Hippocampal formation (tissue), 2 donors: ENCODE measurements at regions not wholly inside any gene's neighbourhood (a gene's known extent, or its start where the extent isn't known, plus 50 kb on each side); places are given as distances from the start of the nearest gene placed in this dataset.

ENCODE experiments used
- DNase-seq, 2 donors: peaks; one replicate each; lab custom pipeline; 2025; lab: John Stamatoyannopoulos, UW

DNA sequence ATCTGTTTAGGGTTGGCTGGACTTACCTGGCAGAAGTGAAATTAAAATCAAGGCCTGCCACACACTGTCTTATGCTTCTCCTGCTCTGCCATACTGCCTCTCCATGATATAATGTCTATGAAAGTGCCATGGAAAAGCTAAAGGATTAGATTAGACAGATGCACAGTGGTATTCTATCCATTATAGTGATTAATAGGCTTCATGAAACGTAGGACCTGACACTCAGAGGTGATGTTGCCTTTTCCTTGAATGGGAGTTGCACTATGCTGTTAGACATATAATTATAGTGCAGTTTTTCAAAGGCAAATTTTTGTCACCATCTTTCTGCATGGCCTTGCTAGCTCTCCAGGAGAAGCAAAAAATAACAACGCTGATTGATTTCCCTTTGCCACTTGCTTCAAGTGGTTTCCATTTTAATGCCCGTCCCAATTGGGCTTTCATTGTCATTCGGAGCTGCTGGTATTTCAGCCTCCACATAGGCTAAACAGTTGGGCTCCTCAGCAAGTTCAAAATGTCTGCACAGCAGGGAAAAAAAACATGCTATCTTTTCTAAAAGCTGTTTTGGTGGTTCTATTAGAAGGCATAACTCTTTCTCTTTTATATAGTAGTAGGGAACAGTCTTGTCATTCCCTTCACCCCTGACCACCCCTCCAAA, 502.8 kb upstream of the GOT2 start:
- no peak for DNase-seq

DNA sequence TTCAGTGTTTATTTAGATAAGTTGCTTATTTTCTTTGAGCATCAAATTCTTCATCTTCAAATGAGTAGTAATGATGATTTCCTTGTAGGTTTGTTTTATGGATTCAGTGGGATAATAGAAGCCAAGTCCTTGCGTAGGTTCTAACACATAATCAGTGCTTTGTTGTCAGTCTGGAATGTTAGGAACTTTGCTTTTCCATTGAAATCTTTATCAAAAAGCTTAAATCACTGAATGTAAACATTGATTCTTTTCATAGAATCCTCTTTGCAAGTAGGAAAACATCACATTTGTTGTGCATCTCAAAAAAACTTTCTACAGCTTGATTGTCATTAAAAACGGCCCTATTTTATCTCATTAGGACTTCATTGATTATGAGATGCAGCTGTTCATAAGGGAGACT, 490.3 kb upstream of the GOT2 start:
- no peak for DNase-seq

DNA sequence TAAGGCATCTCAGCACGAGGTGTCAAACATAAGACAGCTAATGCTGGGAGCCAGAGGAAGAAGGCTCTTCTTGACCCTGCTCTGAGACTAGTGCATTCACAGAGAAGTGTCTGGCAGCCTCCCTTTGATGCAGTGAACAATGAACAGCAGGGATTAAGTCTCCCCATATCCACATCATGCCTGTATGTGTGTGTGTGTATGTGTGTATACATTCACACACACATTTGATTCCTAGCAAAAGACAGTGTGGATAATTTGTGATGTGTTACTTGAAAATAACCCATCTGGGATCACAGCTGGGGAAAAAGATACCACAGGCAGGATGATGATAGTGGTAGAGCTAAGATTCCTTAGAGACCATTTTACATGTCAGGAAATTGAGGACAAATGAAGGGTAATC, 485.9 kb upstream of the GOT2 start:
- no peak for DNase-seq

DNA sequence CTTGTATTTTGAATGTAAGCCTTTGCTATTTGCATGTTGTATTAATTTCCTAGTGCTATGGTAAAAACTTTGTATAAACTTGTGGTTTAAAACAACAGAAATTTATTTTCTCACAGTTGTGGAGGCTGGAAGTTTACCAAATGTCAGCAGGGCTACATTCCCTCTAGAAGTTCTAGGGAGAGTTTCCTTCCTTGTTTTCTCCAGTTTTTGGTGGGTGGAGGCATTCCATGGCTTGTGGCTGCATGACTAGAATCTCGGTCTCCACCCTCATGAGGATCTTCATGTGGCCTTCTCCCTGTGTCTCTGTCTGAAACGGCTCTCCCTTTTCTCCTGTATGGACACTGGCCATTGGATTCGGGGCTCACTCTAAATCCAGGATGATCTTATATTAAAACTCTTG, 482.2 kb upstream of the GOT2 start:
- DNase-seq: no peak

DNA sequence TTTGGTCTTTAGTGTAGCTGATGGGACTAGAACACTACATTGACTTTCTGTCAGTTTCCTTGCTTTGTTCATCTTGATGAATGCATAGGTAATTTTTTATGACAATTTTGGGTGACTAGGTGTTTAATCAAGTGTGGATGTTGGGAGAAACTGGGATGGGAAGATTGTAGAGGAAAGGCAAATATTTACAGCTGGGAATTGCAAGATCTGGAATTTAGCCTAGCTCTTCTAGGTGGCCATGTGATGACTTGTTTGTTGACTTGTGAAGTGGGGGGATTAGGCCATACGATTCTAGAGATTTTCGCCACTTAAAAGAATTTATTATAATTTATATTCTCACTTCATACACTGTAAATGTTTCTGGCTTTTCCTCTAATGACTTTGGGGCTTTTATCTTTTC, 480.3 kb upstream of the GOT2 start:
- DNase-seq: no peak

- DNase-seq: no peak
Observed at GRCh38 chr16:59213952-59214351, 479.8 kb upstream of the GOT2 start.

DNA sequence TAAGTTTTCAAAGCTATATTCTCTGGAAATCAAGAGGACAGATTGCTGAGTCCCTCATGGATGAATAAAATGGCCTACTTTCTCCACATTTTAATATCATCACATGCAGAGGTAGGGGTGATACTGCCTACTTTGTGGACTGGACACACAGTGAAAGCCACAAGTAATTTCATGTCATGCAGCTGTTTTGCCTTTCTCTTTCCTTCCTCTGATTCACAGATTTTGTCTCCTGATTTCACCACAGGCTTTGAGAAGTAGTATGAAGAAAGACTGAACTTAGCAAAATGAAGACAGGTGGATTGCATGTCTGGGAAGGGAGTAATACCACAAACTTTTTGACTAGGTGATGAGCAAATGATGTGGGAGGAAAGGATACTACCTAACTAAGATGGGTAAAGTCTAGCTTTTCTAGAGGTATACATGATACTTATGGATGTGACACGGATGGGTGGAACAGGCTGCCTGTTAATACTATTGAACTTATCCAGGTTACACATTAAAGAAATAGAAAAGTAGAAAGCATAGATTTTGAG, 478.4 kb upstream of the GOT2 start:
- no peak for DNase-seq

GRCh38 chr16:59210955-59211541, 476.9 kb upstream of the GOT2 start:
- DNase-seq: no peak

GRCh38 chr16:59205403-59205802, 471.3 kb upstream of the GOT2 start:
- no peak for DNase-seq

DNA sequence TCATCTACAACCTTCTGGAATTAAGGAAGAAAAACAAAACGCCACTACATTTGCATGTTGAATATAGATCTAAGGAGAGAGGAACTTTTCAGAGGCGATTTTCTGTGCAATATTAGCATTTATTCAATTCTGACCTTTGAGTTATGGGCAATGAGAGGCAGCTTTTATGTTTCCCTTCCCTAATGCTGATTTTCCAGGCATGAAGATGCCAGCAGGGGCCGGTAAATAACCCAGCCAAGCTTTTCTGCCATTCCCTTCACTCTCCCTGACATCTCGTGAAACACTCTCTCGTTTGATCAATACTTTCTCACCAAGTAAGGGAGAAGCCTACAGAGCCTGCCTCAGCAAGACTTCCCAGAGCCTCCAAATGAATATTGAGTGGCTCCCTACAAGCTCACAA, 470.5 kb upstream of the GOT2 start:
- no peak for DNase-seq

DNA sequence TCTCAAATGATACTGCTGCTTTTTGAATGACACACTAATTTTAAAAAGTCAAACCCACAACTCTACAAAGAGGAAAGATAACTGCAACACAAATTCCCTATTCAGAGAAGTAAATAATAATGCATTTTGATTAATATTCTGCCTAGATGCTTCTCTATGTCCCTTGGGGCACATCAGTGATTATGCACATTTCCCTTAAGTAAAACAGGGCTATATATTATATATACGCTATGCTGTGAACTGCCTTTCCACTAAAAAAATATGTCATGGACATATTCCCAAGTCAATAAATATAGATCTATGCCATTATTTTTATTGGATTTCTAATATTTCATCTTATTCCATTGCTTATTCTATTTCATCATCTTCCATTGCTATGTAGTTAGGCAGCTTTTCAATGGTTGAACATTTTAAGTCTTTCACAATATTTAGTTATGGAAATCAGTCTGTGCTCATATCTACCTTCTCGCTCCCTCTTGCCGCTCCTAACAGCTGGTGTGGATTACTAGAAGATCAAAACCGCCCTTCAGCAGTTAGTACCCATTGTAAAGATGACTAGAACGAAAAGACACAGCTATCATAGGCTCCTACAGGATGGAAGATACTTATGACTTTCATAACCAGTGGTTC, 468.2 kb upstream of the GOT2 start:
- DNase-seq: no peak

DNA sequence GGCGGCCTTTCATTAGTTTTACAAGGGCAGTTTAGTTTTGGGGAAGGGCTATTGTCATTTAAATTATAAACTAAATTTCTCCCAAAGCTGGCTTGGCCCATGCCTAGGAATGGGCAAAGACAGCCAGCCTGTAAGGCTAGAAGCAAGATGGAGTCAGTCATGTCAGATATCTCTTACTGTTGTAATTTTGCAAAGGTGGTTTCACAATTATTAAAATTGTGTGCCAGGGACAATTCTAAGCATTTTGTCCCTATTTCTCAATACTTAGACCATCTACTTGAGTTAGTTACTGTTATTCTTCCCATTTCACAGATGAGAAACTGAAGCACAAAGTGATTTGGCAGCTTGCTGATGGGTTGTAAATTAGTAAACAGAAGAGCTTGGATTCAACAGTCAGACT, 467.7 kb upstream of the GOT2 start:
- no peak for DNase-seq

DNA sequence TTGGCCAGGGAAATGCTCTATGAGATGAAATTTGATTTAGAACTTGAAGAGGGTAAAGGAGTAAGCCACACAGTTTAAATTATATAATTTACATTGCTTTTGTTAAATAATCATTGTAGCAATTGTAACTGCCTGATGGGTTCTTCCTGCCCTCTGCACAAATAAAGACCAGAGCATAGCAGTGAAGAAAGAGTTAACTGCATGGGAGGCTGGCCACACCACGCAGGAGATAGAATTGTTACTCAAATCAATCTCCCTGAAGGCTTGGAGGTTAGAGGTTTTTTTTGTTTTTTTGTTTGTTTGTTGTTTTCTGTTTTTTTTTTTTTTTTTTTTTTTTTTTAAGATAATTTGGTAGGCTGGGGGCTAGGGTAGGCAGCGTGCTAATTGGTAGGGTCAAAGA, 467.0 kb upstream of the GOT2 start:
- DNase-seq: no peak

- no peak for DNase-seq
Observed at GRCh38 chr16:59198487-59198886, 464.4 kb upstream of the GOT2 start.

DNA sequence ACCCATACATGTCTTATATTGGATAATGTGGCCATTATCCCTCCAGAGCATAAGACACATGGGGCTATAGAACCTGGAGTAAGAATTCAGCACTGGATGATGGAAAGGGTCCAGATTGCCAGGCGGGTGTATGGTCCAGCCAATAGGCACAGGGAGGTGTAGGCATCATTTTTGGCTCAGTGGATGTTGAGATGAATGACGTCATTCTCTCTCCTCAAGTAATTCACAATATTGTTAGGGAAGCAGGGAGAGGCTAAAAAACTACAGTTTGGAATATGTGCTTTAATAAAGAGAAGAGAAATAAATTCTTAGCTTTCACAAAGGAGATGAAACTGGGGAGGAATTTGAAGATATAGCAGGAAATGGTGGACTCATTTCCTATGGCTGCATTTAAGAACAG, 461.1 kb upstream of the GOT2 start:
- DNase-seq: no peak

DNA sequence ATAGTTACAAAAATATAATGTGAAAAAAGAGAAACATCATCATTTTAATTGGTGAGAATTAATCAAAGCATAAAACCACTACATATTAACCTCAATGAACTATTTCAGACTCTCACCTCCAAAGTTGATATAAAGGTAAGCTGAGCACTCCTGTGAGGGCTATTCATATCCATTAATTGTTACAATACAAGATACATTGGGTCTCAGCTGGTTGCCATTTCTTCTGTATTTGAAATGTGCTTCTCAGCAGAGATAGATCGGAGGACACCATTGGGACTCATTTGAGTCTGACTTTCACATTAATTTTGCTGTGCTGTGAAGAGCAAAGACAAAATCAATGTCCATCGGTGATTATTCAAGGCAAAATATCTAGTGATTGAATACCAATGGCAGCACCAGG, 459.5 kb upstream of the GOT2 start:
- no peak for DNase-seq

DNA sequence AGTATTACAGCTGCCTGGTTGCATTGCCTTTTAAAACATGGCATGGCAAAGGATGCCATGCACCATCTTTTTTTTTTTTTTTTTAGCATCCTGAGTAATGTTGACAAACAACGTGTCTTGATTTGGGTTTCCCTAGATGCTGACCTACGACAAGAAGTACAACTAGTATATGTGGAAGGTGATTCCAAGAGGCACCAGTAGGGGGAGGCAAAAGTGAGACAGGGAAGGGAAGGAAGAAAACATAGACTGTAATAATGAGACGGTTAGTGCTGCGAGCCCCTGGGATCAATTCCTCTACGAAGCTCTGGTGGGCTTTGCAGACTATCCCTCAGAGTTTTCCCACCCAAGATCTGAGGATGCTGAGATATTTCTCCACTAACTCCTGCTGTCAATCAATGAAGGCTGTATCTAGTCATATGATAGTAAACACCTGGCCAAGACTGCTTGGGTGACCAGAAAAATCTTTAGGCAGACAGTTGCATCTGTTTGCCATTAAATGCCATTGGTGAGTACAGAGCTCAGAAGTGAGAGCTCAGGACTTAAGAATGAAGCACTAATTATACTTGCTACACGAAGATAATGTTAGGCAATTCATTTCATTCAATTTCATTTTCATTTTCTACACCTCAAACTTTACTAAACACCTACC, 458.6 kb upstream of the GOT2 start:
- no peak for DNase-seq

DNA sequence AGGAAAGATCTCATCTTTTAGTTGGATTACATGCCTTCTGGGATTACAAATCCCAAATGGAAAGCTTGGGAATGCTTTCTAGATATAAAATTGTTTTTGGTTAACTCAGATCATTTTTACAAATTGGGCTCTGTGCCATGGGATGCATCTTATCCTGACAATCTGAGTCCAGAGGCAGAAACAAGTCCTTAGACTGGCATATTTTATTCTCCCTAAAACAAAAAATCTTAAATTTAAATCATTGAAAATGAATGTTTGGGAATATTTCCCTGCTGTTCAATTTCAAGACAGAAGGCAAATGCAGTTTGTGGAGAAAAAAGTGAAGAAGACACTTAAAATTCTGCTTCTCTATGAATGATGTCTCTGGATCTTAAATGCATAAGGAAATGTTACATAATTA, 456.6 kb upstream of the GOT2 start:
- DNase-seq: no peak

- no peak for DNase-seq
Observed at GRCh38 chr16:59188029-59188428, 453.9 kb upstream of the GOT2 start.

DNA sequence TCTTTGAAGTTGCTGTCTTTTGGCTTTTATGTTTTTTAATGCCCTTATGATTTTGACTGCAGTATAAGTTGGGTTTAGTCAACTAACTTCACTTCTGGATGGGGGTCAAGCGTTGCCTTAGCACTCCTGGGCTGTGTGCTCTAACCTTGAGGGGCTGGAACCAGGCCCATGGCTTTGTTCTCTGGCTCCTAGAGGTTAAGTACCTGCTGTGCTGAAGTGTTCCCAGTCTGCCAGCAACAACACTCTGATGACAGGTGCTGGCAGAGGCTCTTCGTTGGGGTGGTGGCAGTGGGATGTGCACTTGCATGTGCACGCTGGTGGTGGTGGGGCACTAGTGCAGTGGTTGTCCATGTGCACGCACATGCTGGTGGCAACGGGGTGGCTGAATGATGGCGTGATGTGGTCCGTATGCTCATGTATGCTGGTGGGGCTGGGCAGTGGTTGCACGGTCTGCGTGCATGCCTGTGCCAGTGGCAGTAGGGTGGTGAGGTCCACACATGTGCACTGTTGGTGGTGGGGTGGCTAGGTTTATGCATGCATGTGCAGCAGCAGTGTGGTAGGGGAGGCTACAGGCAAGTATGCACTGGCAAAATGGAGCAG, 447.8 kb upstream of the GOT2 start:
- no peak for DNase-seq

GRCh38 chr16:59180083-59180476, 446.0 kb upstream of the GOT2 start:
- no peak for DNase-seq

GRCh38 chr16:59179446-59180082, 445.4 kb upstream of the GOT2 start:
- DNase-seq: no peak
